HG02798 (cell line): ENCODE measurements at regions not wholly inside any gene's neighbourhood (a gene's known extent, or its start where the extent isn't known, plus 50 kb on each side); places are given as distances from the start of the nearest gene placed in this dataset.

Source experiments
- ATAC-seq: cut with Tn5 transposase; IDR thresholded peaks from one replicate; pipeline ENCODE4 v1.9.1; 2021; ENCODE audit warnings: mild to moderate bottlenecking; ENCODE audit not compliant: unreplicated experiment, poor library complexity

DNA sequence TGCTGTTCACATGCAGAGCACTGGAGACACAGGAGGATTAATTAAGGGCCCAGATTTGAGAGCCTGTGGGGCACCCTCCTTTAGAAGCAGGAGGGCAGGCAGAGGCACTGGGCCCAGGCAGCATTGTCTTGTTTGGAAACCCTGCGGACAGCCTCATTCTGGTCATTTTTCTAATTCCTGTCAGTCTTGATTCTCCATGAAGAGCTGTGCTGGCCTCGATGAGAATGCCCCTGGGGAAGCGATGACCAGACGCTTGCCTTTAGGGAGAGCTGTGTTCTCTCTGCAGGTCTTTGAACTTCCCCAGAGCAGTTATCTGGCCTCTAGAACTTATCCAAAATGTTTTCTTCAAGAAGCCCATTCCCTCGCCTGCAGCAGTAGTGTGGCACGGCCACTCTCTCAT is 117.8 kb upstream of the PTCH1 start:
- ATAC-seq: no peak

DNA sequence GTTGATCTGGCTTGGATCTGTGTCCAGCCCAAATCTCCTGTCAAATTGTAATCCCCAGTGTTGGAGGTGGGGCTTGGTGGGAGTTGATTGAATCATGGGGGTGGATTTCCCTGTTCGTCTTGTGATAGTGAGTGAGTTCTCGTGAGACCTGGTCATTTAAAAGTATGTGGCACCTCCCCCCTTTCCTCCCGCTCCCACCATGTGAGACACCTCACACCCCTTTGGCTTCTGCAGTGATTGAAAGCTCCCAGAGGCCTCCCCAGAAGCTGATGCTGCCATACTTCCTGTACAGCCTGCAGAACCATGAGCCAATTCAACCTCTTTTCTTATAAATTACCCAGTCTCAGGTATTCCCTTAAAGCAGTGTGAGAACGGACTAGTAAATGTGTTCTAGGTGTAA is 117.3 kb upstream of the PTCH1 start:
- ATAC-seq: no peak

DNA sequence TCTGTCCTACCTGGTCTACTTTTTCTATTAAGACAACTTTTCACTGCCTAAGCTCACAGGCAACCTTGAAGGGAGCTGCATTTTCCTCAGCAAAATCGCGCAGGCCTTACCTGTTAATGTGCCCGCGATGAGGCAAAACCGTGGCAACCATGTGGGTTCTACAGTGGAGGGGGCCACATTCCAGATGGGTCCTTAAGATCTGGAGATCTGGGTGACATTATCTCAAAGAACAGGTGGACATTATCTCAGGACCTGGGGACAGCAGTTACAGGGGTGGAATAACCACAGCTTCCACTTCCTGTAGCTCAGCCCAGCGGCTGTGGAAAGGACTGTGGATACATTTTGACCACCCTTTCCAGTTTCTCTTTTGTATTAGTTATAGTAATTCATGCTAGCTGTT is 112.8 kb upstream of the PTCH1 start:
- no peak for ATAC-seq

DNA sequence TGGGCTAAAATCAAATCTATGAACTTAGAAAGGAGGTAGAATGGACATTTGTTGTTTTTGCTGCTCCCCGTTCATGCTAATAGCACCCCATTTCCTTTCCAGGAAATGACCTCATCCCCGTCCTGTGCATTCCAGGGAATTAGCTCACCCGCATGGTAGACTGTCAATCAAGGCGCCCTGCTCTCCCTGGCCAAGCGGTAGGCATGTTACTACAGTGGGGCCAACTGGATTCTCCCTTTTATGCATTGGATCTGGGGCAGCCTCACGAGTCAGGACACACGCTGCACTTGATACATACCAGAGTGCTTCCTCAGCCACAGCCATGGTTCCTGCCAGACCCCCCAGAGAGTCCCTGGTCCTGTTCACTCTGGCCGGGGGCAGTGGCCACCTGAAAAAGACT is 111.0 kb upstream of the PTCH1 start:
- no peak for ATAC-seq

DNA sequence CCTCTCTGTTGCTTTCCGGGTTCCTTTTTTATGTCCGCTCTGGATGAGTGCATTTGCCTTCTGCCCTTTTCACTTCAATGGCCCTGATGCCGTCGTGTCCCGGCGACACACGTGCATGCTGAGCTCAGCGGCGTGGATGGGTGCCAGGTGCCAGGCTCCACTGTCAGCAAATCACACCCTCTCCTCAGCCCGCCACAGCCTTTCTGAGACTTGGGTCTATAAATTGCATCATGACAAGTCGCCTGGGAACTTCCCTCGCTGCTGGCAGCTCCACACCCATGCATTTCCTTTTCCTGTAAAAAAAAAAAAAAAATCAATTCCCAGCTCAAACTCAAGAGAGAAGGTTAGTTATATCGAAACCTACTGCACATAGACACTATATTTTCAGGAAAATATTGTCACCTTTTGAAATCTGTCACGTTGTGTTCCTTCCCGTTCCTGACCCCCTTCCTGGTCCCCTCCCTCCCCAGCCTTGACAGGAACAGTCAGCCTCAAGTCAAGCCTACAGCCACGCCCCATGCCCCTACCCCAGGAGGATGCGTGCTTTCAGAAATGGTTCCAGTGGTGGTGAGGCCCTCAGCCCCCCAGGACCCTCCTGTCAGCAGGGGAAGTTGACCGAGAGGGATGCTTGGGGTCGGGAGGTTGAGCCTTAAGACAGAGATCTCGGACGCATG is 110.3 kb upstream of the PTCH1 start:
- no peak for ATAC-seq

DNA sequence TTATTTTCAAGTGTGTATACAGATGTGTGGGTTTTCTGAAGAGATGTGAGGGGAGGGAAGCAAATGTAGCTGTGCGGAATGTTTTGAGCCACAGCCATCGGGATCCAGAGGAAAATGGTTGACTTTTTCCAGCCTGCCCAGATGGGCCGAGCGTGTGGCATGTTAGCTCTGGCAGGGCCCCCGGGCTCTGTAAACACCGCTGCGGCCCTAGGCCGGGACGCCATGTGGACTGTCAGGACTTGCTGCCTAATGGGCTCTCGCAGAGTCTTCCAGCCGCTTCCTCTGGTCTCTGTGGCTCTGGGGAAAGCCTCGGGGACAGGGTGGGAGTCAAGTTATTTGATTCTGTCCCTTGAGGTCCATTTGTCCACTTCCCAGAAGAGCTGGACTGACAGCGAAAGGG is 109.6 kb upstream of the PTCH1 start:
- ATAC-seq: no peak

DNA sequence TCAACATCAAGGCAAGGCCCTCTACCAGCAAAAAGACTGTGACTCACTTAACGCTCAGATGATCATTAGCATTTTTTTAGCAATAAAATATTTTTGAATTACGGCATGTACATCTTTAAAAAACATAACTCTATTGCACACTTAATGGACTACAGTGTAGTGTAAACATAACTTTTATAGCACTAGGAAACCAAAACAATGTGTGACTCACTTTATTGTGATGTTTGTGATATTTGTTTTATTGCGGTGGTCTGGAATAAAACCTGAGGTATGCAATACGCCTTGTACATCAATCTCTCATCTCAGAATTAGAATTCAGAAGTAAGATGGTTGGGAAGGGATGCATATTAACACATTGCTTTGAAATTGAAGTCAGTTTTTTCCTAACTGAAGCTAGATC is 106.9 kb upstream of the PTCH1 start:
- ATAC-seq: no peak

DNA sequence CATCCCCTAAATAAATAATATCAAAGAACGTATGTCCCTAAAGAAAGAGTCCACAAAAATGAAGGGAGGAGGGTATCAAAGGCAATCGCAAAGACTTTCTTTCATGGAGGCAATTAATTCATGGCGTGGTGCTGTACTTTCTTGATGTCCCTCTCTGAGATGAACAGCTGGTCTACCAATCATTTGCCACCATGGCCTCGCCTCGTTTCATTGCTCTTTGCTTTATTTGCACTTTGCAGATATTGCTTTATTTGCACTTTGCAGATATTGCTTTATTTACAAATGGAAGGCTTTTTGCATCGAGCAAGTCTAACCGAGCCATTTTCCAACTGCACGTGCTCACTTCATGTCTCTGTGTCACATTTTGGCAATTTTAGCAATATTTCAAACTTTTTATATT is 104.0 kb upstream of the PTCH1 start:
- ATAC-seq: no peak

DNA sequence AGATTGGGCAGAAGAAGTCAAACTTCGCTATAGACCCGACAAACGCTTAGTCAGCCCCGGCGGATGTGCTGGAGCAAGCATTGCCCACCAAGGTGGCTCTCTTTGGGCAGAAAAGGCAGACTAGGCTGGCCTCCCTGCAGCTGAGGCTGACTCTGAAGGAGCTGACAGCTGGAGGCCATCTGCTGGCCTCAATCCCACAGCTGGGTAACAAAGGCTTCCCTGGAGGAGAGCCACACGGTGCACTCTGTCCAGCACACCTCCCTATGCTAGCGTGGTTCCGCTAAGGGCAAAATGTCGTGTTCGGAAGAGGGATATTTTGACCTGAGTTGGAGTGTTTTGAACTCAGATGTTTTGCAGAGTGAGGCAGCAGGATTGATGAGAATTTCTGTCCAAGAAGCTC is 103.5 kb upstream of the PTCH1 start:
- no peak for ATAC-seq

DNA sequence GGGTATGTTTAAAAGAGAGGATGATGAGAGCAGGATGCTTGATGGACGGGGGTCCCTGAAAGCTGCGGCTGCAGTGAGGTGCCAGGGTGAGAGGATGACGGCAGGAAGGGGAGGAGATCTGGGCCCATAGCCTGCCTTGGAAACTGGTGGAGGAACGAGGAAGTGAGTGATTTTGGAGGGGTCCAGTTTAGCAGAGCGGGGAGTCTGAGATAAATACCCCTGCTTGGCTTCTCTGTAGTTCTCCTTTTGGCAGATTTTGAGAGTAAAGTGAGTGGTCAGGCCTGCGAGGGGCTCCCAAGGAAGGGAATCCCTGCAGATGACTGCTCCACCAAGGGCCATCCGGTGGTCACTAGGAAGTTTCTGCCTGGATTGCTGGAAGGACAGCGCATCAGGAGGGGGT is 98.5 kb upstream of the PTCH1 start:
- ATAC-seq: no peak

DNA sequence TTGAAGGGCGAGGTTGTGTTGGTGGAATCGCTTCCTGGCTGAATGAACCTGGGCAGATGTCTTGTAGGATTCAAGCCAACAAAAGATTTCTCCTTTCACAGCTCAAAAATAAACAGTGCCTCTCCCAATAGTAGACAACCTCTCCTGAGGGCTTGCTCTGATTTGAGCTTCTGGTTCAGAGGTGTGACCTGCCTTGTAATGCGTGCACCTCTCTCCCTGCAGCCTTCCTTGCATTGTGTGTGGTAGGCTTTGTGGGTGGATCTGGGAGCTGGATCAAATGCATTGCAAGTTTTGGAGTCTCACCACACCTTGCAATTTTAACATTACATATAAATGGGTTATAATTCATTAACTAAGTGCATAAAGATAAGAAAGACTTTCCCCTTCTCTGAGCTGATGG is 96.9 kb upstream of the PTCH1 start:
- ATAC-seq: no peak

DNA sequence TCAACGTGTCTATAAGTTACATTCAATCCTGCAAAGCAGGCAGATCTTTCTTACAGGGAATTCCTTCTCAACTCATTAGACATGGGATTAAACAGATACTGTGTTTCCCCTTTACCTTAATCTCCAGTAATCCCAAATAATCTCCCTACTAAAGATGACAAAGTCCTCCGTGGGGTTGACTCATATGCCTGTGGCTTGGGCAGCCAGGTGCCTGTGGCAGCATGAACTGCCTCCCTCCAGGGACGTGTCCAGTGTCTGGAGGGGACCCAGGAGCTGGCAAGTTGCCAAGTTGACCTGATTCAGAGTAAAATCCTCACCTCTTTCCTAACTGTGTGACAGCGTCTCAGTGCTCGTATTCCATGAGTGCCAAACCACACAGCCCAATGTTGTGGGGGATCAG is 94.6 kb upstream of the PTCH1 start:
- no peak for ATAC-seq

DNA sequence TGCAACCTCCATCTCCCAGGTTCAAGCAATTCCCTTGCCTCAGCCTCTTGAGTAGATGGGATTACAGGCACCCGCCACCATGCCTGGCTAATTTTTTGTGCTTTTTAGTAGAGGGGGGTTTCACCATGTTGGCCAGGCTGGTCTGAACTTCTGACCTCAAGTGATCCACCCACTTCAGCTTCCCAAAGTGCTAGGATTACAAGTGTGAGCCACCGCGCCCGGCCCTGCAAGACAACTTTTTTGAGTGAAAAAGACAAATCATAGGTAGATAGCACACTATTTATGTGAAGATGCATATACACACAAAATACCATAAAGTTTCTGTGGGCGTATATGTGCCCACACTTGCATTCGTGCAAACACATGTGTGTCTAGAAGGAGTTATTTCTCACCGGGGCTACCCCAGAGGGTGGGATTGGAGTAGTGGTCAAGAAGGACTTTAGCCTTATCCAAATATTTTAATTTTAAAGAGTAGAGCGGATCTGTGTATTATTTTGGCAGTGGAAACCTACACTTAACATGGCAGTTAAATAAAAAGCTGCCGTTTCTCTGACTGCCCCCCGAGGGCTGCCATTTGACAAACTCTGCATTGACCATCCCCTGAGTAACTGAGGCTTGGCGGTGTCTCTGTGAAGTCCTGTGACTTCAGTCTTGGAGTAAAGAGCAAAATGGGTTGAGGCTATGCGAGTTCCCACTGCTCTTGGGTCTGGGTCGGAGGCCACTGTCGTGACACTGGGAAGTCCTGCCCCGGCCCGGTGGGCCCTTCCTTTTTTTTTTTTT is 93.4 kb upstream of the PTCH1 start:
- no peak for ATAC-seq

DNA sequence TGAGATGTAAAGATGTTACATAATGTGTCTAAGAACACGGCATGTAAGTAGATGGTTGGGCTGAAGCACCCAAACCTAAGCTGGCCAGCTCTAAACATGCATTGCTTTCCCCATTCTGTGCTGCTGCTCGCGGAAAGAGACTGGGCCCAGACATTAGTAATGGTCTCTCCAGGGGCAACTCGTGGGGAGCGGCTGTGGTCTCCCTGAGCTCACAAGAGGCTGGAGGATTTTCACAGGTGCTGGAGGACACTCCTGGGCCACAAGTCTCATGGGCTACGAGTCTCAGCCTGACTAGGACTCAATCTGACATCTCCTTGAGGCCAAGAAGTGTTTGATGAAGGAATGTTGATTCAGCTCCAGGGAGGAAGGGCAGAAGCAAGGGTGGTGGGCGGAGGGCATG is 92.7 kb upstream of the PTCH1 start:
- ATAC-seq: no peak

DNA sequence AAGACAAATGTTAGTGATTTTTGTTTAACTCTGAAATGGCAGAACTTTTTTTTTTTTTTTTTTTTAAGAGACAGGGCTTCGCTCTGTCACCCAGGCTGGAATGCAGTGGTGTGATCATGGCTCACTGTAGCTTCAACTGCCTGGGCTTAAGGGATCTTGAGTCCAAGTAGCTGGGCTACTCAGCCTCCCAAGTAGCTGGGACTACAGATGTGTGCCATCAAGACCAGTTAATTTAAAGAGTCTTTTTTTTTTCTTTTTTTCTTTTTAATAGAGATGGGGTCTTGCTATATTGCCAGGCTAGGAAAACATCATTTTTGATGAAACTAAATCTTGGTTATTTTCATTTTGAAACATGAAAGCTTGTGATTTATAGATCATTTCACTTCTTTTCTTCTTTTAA is 91.6 kb upstream of the PTCH1 start:
- no peak for ATAC-seq

DNA sequence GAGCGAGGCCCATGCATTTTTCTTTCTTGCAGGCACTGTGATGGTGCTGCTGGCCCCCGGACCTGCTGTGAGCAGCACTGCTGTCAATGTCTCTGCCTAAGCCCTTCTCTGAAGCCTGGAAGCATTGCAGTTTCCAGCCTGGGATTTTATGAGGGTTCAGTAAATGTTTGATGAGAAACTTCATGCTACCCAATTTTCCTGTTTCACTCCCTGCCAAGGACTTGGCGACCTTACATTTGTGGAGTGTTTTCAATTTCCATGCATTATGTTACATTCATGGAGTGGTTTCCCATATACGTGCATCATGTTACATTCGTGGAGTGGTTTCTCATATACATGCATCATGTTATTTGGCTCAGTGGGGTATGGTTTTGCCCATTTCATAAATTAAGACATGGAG is 90.7 kb upstream of the PTCH1 start:
- ATAC-seq: no peak

DNA sequence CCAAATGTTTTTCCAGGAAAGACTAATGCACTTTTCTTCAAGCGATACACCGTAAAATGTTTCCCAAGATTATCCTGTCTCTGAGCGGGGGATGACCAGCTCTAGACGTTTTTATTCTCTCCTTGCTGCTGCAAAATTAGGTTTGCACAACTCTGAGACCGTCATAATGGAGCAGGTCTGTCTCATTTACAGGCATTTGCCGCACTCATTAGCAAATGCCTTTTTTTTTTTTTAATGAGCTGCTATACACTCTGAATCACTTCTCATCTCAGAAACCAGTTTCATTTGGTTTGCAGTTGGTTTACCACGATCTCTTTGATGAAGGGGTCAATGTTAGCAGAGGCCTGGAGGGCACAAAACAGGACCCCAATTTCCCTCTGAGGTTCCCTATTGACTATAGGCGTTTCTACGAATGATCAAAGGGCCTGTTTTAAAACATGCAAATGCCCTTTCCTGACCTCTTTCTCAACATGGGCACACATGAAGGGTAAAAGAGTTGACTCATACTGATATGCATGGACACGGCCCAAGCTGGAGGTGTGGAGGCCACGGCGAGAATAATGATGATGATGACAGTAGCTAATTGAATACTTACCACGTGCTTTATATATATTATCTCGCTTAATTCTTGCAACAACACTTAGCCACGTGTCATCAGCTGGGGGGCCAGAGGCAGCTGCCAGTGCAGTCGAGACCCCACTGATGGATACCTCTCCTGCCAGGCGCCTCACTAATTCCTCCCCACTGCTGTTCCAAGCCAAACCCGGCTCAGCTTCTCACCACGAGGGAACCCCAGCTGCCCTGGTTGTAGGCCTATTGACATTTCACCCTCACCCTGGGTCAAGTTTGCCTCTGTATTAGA is 89.9 kb upstream of the PTCH1 start:
- no peak for ATAC-seq

DNA sequence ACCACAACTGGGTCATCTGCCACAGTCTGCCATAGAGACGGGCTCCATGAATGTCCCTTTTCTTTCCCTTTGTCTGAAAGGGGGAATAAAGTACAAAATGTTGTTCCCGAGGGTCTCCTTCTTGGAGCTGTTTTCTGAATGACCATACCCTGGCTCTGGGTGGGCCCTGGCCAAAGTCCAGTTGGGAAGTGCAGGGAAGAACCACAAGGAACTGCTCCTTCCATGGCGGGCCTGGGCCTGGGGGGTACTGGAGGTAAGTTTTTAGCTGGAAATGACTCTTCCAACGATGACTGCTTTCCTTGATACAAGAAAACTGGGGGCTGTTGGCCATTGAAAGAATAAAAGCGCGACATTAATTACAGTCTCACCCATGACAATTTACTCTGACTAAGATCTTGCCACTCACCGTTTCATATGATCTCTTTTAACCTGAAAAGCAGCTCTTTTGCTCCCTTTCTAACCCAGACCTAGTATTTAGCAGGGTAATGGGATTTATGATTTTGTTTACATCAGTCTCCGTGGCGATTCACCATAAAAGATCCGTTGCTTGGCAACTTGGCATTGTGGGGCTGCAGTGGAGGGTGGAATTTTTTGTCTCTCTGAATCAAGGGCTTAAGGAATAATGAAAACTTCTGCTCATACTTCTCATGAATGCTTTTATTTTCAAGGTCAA is 89.2 kb upstream of the PTCH1 start:
- no peak for ATAC-seq

DNA sequence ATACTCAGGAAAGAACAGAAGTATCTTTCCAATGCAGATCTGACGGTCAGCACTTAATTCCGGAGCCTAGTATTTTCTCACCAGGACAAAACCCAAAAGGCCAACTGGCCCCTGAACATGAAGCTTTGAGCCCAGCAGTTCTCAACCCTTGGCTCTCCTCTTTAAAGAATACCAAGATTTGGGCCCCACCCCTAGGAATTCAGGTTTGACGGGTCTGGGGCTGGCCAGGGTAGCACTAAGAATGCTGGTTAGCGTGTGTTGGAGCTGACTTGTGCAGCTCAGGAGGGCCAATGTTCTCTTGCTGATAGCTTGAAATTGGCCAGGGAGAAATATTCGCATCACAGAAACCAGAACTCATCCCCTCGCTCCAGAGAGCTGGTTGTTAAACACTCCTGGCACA is 88.3 kb upstream of the PTCH1 start:
- ATAC-seq: no peak

DNA sequence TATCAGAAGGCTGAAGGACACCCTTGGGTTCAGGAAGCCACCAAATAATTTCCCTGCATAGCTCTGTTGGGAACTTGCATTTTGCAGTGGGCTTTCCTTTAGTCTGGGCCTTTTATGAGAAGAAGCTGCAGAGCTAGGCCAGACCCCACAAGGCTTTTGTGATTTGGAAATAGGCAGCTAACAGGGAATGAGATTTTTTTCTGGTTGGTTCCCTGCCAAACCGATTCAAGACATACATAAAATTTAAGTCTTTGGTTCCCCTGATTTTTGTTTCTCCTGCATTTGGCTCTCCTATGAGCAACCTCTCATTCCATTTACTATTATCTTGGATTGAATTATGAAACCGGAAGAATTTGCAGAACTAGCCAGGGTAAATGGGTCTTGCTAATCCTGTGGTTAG is 81.5 kb upstream of the PTCH1 start:
- ATAC-seq: no peak
